ENCODE measurements at regions not wholly inside any gene's neighbourhood (a gene's known extent, or its start where the extent isn't known, plus 50 kb on each side); places are given as distances from the start of the nearest gene placed in this dataset.

- Mint-ChIP-seq H3K36me3 (ENCODE audit: low read depth) (no peaks in the 10 kb centered on the region), H3K9me3 (no peaks in the 10 kb centered on the region), H3K4me1 (no peaks in the 10 kb centered on the region), H3K27me3 (ENCODE audit: low read depth) (no peaks in the 10 kb centered on the region), H3K4me3 (no peak overlapping the region), H3K27ac (ENCODE audit: unreplicated experiment) (no peak overlapping the region)
- TF ChIP-seq CTCF (conservative IDR thresholded peaks at IDR 0.05): peak; percentile 65
- DNase-seq (ENCODE audit: low read depth, low spot score): peak; percentile 12
These were observed 67.6 kb upstream of the TDRD3 start for GRCh38 chr13:60329221-60329923.

- no peaks in the 10 kb centered on the region for H3K9me3 Mint-ChIP-seq
- no peak overlapping the region for H3K4me3 Mint-ChIP-seq
- peak overlapping the region; percentile 8 for H3K27ac Mint-ChIP-seq (ENCODE audit: unreplicated experiment)
These were observed 65.6 kb upstream of the TDRD3 start for GRCh38 chr13:60331249-60332012.

GRCh38 chr13:60332682-60333081, 64.3 kb upstream of the TDRD3 start:
- Mint-ChIP-seq H3K27ac (ENCODE audit: unreplicated experiment) (no peak overlapping the region), H3K4me3 (no peak overlapping the region), H3K36me3 (ENCODE audit: low read depth) (no peaks in the 10 kb centered on the region), H3K27me3 (ENCODE audit: low read depth) (peaks cover 6% of the 10 kb centered on the region), H3K9me3 (no peaks in the 10 kb centered on the region), H3K4me1 (no peaks in the 10 kb centered on the region)
- DNase-seq (ENCODE audit: low read depth, low spot score): no peak
- TF ChIP-seq CTCF (conservative IDR thresholded peaks at IDR 0.05): no peak

More at GRCh38 chr13:60331249-60332012, 65.6 kb upstream of the TDRD3 start:
- H3K36me3 Mint-ChIP-seq (ENCODE audit: low read depth): no peaks in the 10 kb centered on the region
- DNase-seq (ENCODE audit: low read depth, low spot score): no peak
- no peaks in the 10 kb centered on the region for H3K27me3 Mint-ChIP-seq (ENCODE audit: low read depth)
- TF ChIP-seq CTCF (conservative IDR thresholded peaks at IDR 0.05): no peak
- no peaks in the 10 kb centered on the region for H3K4me1 Mint-ChIP-seq

GRCh38 chr13:60334310-60334709, 62.7 kb upstream of the TDRD3 start:
- Mint-ChIP-seq H3K9me3 (no peaks in the 10 kb centered on the region), H3K36me3 (ENCODE audit: low read depth) (no peaks in the 10 kb centered on the region), H3K4me3 (no peak overlapping the region), H3K27me3 (ENCODE audit: low read depth) (peaks cover 15% of the 10 kb centered on the region), H3K27ac (ENCODE audit: unreplicated experiment) (no peak overlapping the region), H3K4me1 (no peaks in the 10 kb centered on the region)
- TF ChIP-seq CTCF (conservative IDR thresholded peaks at IDR 0.05): no peak
- DNase-seq (ENCODE audit: low read depth, low spot score): no peak

- peak; percentile 84 for TF ChIP-seq CTCF (conservative IDR thresholded peaks at IDR 0.05)
- no peaks in the 10 kb centered on the region for H3K9me3 Mint-ChIP-seq
- no peaks in the 10 kb centered on the region for H3K36me3 Mint-ChIP-seq (ENCODE audit: low read depth)
- no peak overlapping the region for H3K27ac Mint-ChIP-seq (ENCODE audit: unreplicated experiment)
- DNase-seq (ENCODE audit: low read depth, low spot score): no peak
- no peaks in the 10 kb centered on the region for H3K4me1 Mint-ChIP-seq
- H3K27me3 Mint-ChIP-seq (ENCODE audit: low read depth): peaks cover 18% of the 10 kb centered on the region
- no peak overlapping the region for H3K4me3 Mint-ChIP-seq
These were observed 61.5 kb upstream of the TDRD3 start for GRCh38 chr13:60335531-60335930.

All from neural crest cell (in vitro differentiated cells).